Inflammatory macrophage treated with lipopolysaccharide for 1 hour (primary cell): ENCODE measurements at regions not wholly inside any gene's neighbourhood (a gene's known extent, or its start where the extent isn't known, plus 50 kb on each side); places are given as distances from the start of the nearest gene placed in this dataset.

ENCODE experiments used
- DNase-seq, 2 donors: peaks; one replicate each; pipeline ENCODE4 v3.0.0-alpha.2; 2020 to 2022

- no peak for DNase-seq
Observed at GRCh38 chrX:20517565-20517964, 250.9 kb upstream of the RPS6KA3 start.

DNA sequence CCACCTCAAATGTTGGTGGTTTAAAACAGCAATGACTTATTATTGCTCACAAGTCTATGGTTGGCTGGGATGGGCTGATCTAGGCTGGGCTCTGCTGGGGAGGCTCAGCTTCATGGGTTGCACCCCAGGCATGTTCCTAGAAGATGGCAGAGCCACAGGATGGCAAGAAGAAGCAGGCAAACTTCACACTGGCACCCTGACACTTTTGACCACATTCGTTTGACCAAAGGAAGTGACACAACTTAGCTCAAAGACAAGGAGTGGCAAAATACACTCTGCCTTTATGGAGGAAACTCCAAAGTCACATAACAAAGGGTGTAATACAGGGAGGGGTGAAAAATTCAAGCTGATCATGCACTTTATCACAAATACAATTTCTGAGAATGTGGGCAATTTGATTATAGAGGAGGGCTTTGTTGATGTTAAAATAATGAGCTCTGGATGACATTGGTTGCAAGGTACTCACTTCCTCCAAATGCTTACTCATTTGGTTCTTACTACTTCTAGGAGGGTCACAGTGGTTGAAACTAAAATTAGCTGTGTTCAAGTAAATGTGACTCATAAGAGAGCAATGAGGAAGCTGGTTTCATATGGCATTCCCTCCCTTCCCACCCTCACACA lies 249.2 kb upstream of the RPS6KA3 start:
- DNase-seq = peak; percentile 60 to 81

GRCh38 chrX:20514358-20514757 lies 247.6 kb upstream of the RPS6KA3 start:
- peak; percentile 77 to 85 for DNase-seq

DNA sequence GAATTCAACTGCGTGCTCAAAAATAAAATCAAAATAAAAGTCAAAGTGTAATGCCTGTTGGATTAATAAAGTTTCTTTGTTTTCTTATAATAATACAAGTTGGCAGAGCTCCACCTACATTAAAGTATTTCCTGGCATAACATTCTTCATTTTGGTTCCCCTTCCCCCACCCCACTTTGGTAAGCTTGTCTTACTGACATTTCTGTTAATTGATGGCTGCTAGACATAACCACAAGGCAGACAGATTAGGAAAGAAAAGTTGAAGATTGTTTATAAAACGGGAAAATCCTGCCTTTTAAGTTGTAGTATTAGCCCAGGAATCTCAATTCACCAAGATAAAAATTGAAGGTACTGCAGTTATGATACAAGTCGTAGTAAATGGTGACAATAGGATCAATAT lies 246.5 kb upstream of the RPS6KA3 start:
- DNase-seq = no peak

- no peak for DNase-seq
Observed at GRCh38 chrX:20511792-20512191, 245.1 kb upstream of the RPS6KA3 start.

DNA sequence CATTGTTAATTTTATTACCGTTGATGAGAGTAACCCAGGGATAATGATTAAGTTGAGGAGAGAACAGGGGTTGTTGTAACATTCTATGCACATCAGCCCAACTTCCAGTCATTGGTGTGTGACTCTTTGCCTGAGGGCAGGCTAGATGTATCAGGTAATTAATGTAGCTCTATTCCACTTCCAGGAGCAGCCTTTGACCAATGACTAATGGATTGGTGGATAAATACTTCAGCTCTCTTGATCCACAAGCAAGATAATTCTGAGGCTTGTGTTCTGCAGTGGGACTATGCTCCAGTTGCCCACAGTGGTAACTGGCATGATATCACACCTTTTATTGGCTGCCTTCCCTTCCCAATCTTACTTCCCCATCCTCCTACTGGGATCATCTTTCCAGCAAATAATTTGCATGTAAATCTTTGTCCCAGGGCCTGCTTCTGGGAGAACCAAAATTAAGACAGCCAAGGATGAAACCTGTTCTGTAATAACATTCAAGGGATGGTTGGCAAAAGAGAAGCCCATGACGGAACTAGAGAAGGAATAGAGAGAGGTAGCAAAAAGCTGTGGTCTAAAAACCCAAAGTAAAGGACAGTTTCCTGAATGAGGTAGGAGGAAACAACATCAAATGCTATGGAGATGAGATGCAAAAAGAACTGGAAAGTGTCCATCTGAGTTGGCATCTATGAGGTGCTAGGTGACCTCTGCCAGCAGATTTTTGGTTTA lies 241.4 kb upstream of the RPS6KA3 start:
- no peak for DNase-seq

DNA sequence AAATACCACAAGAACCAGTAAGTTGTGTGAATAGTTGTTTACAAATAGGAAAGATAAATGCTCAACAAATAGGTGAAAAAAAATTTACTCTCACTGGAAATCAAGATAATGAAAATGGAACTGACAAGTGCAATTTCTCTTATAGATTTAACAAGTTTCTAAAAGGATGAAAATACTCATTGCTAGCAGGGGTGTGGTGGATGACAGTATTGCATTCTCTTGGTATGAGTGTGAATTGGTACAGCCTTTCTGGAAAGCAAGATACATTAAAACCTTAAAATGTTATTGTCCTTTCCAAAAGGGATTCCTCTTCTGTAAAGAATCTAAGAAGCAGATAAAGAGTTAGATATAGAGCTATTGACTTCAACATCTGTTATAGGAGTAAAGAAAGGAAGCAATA lies 240.0 kb upstream of the RPS6KA3 start:
- no peak for DNase-seq

DNA sequence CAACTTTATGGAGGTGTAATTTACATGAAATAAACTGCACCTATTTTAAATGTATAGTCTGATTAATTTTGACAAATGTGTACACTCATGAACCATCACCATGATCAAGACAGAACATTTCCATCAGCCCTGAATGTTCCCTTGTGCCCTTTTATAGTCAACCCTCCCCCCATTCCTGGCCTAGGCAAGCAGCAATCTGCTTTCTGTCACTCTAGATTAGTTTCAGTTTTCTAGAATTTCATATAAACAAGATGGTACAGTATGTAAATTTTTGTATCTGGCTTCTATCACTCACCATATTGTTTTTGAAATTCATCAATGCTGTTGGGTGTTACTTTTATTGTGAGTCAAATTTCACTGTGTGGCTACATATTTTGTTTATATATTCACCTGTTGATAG lies 234.2 kb upstream of the RPS6KA3 start:
- no peak for DNase-seq

- DNase-seq = no peak
Observed at GRCh38 chrX:20500171-20500865, 233.6 kb upstream of the RPS6KA3 start.

GRCh38 chrX:20499763-20500162 lies 233.1 kb upstream of the RPS6KA3 start:
- DNase-seq = no peak

- no peak for DNase-seq
Observed at GRCh38 chrX:20498851-20499635, 232.3 kb upstream of the RPS6KA3 start.

DNA sequence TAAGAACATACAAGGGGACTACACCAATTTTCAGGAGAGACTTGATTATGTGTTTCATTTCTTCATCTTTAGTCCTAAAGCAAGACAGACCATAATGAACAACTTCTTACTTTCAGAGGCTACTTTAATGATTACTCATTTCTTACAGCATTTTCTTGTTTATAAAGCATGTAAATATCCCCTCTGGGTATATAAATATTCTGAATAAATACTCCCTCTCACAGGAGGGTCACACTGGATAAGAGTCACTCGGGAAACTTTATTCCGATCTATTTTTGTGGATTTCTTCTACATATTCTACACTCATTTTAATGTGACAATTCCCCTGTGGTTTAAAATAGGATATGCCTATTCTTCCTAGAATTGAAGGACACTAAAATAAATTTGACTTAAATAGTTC lies 228.9 kb upstream of the RPS6KA3 start:
- DNase-seq = no peak

- no peak for DNase-seq
Observed at GRCh38 chrX:20488473-20488872, 221.8 kb upstream of the RPS6KA3 start.

GRCh38 chrX:20487227-20487626 lies 220.5 kb upstream of the RPS6KA3 start:
- peak; percentile 24 to 34 for DNase-seq

- no peak for DNase-seq
Observed at GRCh38 chrX:20481632-20482031, 214.9 kb upstream of the RPS6KA3 start.

- DNase-seq = no peak
Observed at GRCh38 chrX:20479896-20480295, 213.2 kb upstream of the RPS6KA3 start.

DNA sequence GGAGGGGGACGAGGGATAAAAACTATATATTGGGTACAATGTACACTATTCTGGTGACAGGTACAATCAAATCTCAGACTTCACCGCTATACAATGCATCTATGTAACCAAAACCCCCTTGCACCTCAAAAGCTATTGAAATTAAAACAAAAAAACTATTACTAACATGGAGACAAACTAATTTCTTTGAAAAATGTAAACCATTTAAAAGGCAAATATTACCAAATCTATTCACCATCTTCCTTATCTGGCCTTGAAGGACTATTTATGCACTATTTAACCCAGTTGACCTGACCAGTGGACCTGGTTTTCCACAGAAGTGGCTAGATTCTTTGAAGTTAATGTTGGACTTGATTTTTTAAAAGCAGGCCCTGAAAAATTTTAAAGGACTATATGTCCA lies 212.3 kb upstream of the RPS6KA3 start:
- no peak for DNase-seq

DNA sequence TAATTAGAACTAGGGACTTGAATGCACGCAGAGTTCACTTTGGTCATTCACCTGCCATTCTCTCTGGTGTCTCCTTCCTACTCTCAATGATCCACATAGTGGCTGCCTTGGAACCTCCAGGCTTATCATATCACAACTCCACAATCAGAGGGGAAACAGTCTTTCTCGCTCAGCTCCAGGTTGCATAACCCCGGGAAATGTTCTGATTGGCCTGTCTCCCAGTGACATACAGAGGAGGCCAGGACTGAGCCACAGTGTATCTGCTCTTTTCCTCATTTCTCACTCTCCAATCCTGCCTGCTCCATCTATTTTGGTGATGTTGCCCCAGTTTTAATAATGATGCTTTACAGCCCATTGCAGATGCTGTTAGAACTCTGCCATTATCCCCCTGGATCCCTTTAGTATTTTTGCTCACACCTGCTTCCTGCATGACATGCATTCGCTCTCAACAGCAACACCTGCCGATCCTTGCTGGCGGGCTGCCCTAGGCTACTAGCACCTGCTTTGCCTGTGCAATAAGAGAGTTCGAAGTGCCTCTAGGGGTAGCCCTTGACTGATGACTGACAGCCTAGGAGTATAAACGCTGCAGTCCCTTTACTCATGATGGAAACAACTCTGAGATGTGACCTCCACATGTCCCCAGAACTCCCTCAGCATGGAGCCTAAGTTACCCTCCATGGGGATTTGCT lies 211.3 kb upstream of the RPS6KA3 start:
- DNase-seq = no peak

GRCh38 chrX:20477219-20477618 lies 210.5 kb upstream of the RPS6KA3 start:
- DNase-seq = no peak

DNA sequence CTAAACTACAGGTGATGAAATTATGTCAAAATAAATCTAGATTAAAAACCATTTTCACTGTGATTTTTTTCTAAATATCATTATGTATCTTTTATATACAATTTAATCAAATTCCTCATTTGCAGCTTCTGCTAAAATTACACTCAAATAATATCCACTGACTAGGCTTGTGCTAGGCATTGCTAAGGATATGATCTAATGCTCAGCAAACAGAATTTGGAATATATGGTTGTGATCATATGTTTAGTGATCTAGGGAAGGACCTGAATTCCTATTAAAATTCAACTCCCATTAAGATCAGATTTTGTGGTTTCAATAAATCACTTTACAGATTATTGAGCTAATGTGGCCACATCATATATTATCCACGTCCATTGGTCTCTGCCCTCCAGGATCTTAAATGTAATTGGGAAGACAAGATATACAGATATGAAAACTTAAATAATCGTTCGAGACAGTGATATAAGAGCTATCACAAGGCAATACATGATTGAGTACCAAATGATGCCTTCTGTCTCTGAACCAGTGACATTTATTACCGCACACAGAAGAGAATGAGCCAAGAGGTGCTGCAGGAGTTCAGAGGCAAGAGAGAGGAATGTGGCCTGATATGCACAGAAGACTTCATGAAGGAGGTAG lies 206.0 kb upstream of the RPS6KA3 start:
- no peak for DNase-seq

GRCh38 chrX:20472148-20472547 lies 205.4 kb upstream of the RPS6KA3 start:
- no peak for DNase-seq

- DNase-seq = no peak
Observed at GRCh38 chrX:20471483-20471882, 204.8 kb upstream of the RPS6KA3 start.
